ENCODE measurements at regions not wholly inside any gene's neighbourhood (a gene's known extent, or its start where the extent isn't known, plus 50 kb on each side); places are given as distances from the start of the nearest gene placed in this dataset.

- H3K27ac ChIP-seq, result no peak overlapping the region
- 64% methylated on average over 11 of the region's 11 CpGs for WGBS (ENCODE audit: missing lambda C conversion rate)
- H3K9me3 ChIP-seq, result no peaks in the 10 kb centered on the region
- no peak overlapping the region for H3K4me3 ChIP-seq
- no peak for FAIRE-seq
- ChIA-PET CTCF (no interaction called here), POLR2A (no interaction called here)
- no peaks in the 10 kb centered on the region for H3K4me1 ChIP-seq
- H3K4me2 ChIP-seq, result no peak overlapping the region
- DNase-seq (ENCODE audit: low read depth in 1 of 2, low spot score in 1 of 2), result no peak
- peak in 1 of 2 experiments; percentile 13; a peak in 1 of 6 replicates for ATAC-seq
- TF ChIP-seq EHF (CRISPR knock-in tag; IDR thresholded peaks at IDR 0.05) (no peak), PBX3 (IDR thresholded peaks at IDR 0.05) (no peak), BCL3 (IDR thresholded peaks at IDR 0.05) (no peak), E2F6 (IDR thresholded peaks at IDR 0.05; ENCODE audit: borderline replicate concordance, low read depth) (no peak), CBX8 (IDR thresholded peaks at IDR 0.05) (no peak), PHF8 (IDR thresholded peaks at IDR 0.05; ENCODE audit: borderline replicate concordance, low read depth) (no peak), ESRRA (IDR thresholded peaks at IDR 0.05; ENCODE audit: borderline replicate concordance, low read length) (no peak), TP53 (CRISPR knock-in tag; IDR thresholded peaks at IDR 0.05) (no peak)
Measured at GRCh38 chr10:117631276-117632145, 89.0 kb downstream of the EMX2 start.

- Histone ChIP-seq H3K4me3 (no peak overlapping the region), H3K4me2 (no peak overlapping the region), H3K27ac (no peak overlapping the region), H3K4me1 (no peaks in the 10 kb centered on the region), H3K9me3 (no peaks in the 10 kb centered on the region)
- DNase-seq (ENCODE audit: low read depth in 1 of 2, low spot score in 1 of 2) (no peak), ATAC-seq (no peak), FAIRE-seq (no peak)
- no peak for TF ChIP-seq NFE2L2 (conservative IDR thresholded peaks at IDR 0.05; ENCODE audit: low read length)
- ChIA-PET CTCF (no interaction called here), POLR2A (no interaction called here)
- WGBS (ENCODE audit: missing lambda C conversion rate), result 79% methylated on average over 7 of the region's 7 CpGs
Measured at GRCh38 chr10:117632406-117632805, 89.9 kb downstream of the EMX2 start.

GRCh38 chr10:117635826-117636225 is 93.3 kb downstream of the EMX2 start:
- 78% methylated on average over 4 of the region's 4 CpGs for WGBS (ENCODE audit: missing lambda C conversion rate)
- TF ChIP-seq E2F6 (IDR thresholded peaks at IDR 0.05; ENCODE audit: borderline replicate concordance, low read depth) (no peak), PHF8 (IDR thresholded peaks at IDR 0.05; ENCODE audit: borderline replicate concordance, low read depth) (no peak), USF2 (IDR thresholded peaks at IDR 0.05) (no peak), EP300 (IDR thresholded peaks at IDR 0.05) (no peak), KDM5A (IDR thresholded peaks at IDR 0.05) (no peak), KDM1A (IDR thresholded peaks at IDR 0.05; ENCODE audit: low read depth) (no peak), BCL3 (IDR thresholded peaks at IDR 0.05) (no peak), HOXA7 (CRISPR knock-in tag; IDR thresholded peaks at IDR 0.05) (no peak), EHMT2 (IDR thresholded peaks at IDR 0.05; ENCODE audit: low read depth) (no peak)
- ATAC-seq, result no peak
- Histone ChIP-seq H3K27ac (no peak overlapping the region), H3K4me2 (no peak overlapping the region), H3K4me1 (no peaks in the 10 kb centered on the region), H3K4me3 (no peak overlapping the region), H3K9me3 (peaks cover 4% of the 10 kb centered on the region; the same call in 1 of the 3 replicates)
- DNase-seq (ENCODE audit: low read depth in 1 of 2, low spot score in 1 of 2), result no peak
- no peak for FAIRE-seq
- POLR2A ChIA-PET, result no interaction called here
- CTCF ChIA-PET, result no interaction called here

All from A549 (cell line).